ENCODE measurements at regions not wholly inside any gene's neighbourhood (a gene's known extent, or its start where the extent isn't known, plus 50 kb on each side); places are given as distances from the start of the nearest gene placed in this dataset.

GRCh38 chr4:115489279-115489678, 375.9 kb upstream of the NDST4 start:
- H2BK12ac ChIP-seq (ENCODE audit: low read length) = no peak overlapping the region

GRCh38 chr4:115485402-115485801, 372.0 kb upstream of the NDST4 start:
- Histone ChIP-seq H3K23ac (ENCODE audit: low read depth, low read length, poor library complexity) (no peak overlapping the region), H3K36me3 (replicated peaks in 1 of 2; ENCODE audit: control insufficient read depth in 2 of 2, insufficient read depth in 2 of 2, low read length in 2 of 2) (no peaks in the 10 kb centered on the region), H2AFZ (ENCODE audit: low read length) (no peak overlapping the region), H2BK120ac (ENCODE audit: low read depth, low read length) (no peak overlapping the region), H2BK15ac (ENCODE audit: low read length) (no peak overlapping the region), H3K79me1 (ENCODE audit: low read depth, low read length) (no peaks in the 10 kb centered on the region), H3K4ac (ENCODE audit: low read length) (no peak overlapping the region), H2BK12ac (ENCODE audit: low read length) (no peak overlapping the region), H4K8ac (ENCODE audit: low read depth, low read length) (no peak overlapping the region), H3K9ac (ENCODE audit: low read depth, low read length, poor library complexity) (no peak overlapping the region), H3K27ac (replicated peaks; ENCODE audit: low read length) (no peak overlapping the region), H2AK5ac (ENCODE audit: low read depth, low read length) (no peak overlapping the region), H3K4me1 (ENCODE audit: control insufficient read depth in 2 of 2, insufficient read depth in 1 of 2, low read depth in 1 of 2, low read length in 2 of 2) (no peaks in the 10 kb centered on the region), H3K27me3 (ENCODE audit: control insufficient read depth in 3 of 3, insufficient read depth in 3 of 3, low read depth in 1 of 3, low read length in 3 of 3) (no peaks in the 10 kb centered on the region), H4K91ac (ENCODE audit: low read depth, low read length, poor library complexity) (no peak overlapping the region), H3K14ac (ENCODE audit: low read length) (no peak overlapping the region), H3K4me3 (ENCODE audit: low read length in 2 of 2) (no peak overlapping the region), H3K4me2 (ENCODE audit: insufficient read depth, low read length, poor library complexity, severe bottlenecking) (no peak overlapping the region), H2BK5ac (ENCODE audit: low read length) (no peak overlapping the region), H3K18ac (ENCODE audit: low read length) (no peak overlapping the region), H3K9me3 (replicated peaks in 1 of 2; ENCODE audit: control insufficient read depth in 2 of 2, insufficient read depth in 1 of 2, low read depth in 1 of 2, low read length in 2 of 2) (no peaks in the 10 kb centered on the region)
- no CpG with 5 or more reads among the region's 2 CpGs for WGBS, 2 donors (ENCODE audit: extremely low coverage in 2 of 2, insufficient read length in 2 of 2, insufficient replicate concordance in 1 of 2)
- no peak for DNase-seq (ENCODE audit: low spot score)

More at GRCh38 chr4:115489279-115489678, 375.9 kb upstream of the NDST4 start:
- no peak overlapping the region for H3K27ac ChIP-seq (replicated peaks; ENCODE audit: low read length)
- no CpG with 5 or more reads among the region's 2 CpGs for WGBS, 2 donors (ENCODE audit: extremely low coverage in 2 of 2, insufficient read length in 2 of 2, insufficient replicate concordance in 1 of 2)
- H4K8ac ChIP-seq (ENCODE audit: low read depth, low read length) = no peak overlapping the region
- H2BK5ac ChIP-seq (ENCODE audit: low read length) = no peak overlapping the region
- no peak for DNase-seq (ENCODE audit: low spot score)
- no peak overlapping the region for H2BK120ac ChIP-seq (ENCODE audit: low read depth, low read length)
- H3K9me3 ChIP-seq (replicated peaks in 1 of 2; ENCODE audit: control insufficient read depth in 2 of 2, insufficient read depth in 1 of 2, low read depth in 1 of 2, low read length in 2 of 2) = no peaks in the 10 kb centered on the region
- H4K91ac ChIP-seq (ENCODE audit: low read depth, low read length, poor library complexity) = no peak overlapping the region
- H2BK15ac ChIP-seq (ENCODE audit: low read length) = no peak overlapping the region
- no peaks in the 10 kb centered on the region for H3K4me1 ChIP-seq (ENCODE audit: control insufficient read depth in 2 of 2, insufficient read depth in 1 of 2, low read depth in 1 of 2, low read length in 2 of 2)
- H2AFZ ChIP-seq (ENCODE audit: low read length) = no peak overlapping the region
- H3K79me1 ChIP-seq (ENCODE audit: low read depth, low read length) = no peaks in the 10 kb centered on the region
- H3K18ac ChIP-seq (ENCODE audit: low read length) = no peak overlapping the region
- H3K27me3 ChIP-seq (ENCODE audit: control insufficient read depth in 3 of 3, insufficient read depth in 3 of 3, low read depth in 1 of 3, low read length in 3 of 3) = no peaks in the 10 kb centered on the region
- H3K14ac ChIP-seq (ENCODE audit: low read length) = no peak overlapping the region
- H3K4ac ChIP-seq (ENCODE audit: low read length) = no peak overlapping the region
- H2AK5ac ChIP-seq (ENCODE audit: low read depth, low read length) = no peak overlapping the region
- H3K4me3 ChIP-seq (ENCODE audit: low read length in 2 of 2) = no peak overlapping the region
- no peaks in the 10 kb centered on the region for H3K36me3 ChIP-seq (replicated peaks in 1 of 2; ENCODE audit: control insufficient read depth in 2 of 2, insufficient read depth in 2 of 2, low read length in 2 of 2)
- H3K4me2 ChIP-seq (ENCODE audit: insufficient read depth, low read length, poor library complexity, severe bottlenecking) = no peak overlapping the region
- no peak overlapping the region for H3K23ac ChIP-seq (ENCODE audit: low read depth, low read length, poor library complexity)
- no peak overlapping the region for H3K9ac ChIP-seq (ENCODE audit: low read depth, low read length, poor library complexity)

- no peaks in the 10 kb centered on the region for H3K36me3 ChIP-seq (replicated peaks in 1 of 2; ENCODE audit: control insufficient read depth in 2 of 2, insufficient read depth in 2 of 2, low read length in 2 of 2)
- H3K4me3 ChIP-seq (ENCODE audit: low read length in 2 of 2) = no peak overlapping the region
- no peak overlapping the region for H4K8ac ChIP-seq (ENCODE audit: low read depth, low read length)
- H2AFZ ChIP-seq (ENCODE audit: low read length) = no peak overlapping the region
- no peak overlapping the region for H3K14ac ChIP-seq (ENCODE audit: low read length)
- no peak overlapping the region for H4K91ac ChIP-seq (ENCODE audit: low read depth, low read length, poor library complexity)
- no peaks in the 10 kb centered on the region for H3K27me3 ChIP-seq (ENCODE audit: control insufficient read depth in 3 of 3, insufficient read depth in 3 of 3, low read depth in 1 of 3, low read length in 3 of 3)
- H3K79me1 ChIP-seq (ENCODE audit: low read depth, low read length) = no peaks in the 10 kb centered on the region
- H3K4ac ChIP-seq (ENCODE audit: low read length) = no peak overlapping the region
- H3K23ac ChIP-seq (ENCODE audit: low read depth, low read length, poor library complexity) = no peak overlapping the region
- H3K4me2 ChIP-seq (ENCODE audit: insufficient read depth, low read length, poor library complexity, severe bottlenecking) = no peak overlapping the region
- H2AK5ac ChIP-seq (ENCODE audit: low read depth, low read length) = no peak overlapping the region
- H2BK15ac ChIP-seq (ENCODE audit: low read length) = no peak overlapping the region
- H3K4me1 ChIP-seq (ENCODE audit: control insufficient read depth in 2 of 2, insufficient read depth in 1 of 2, low read depth in 1 of 2, low read length in 2 of 2) = no peaks in the 10 kb centered on the region
- H2BK5ac ChIP-seq (ENCODE audit: low read length) = no peak overlapping the region
- H3K27ac ChIP-seq (replicated peaks; ENCODE audit: low read length) = no peak overlapping the region
- no peak overlapping the region for H2BK12ac ChIP-seq (ENCODE audit: low read length)
- H3K18ac ChIP-seq (ENCODE audit: low read length) = no peak overlapping the region
- H3K9me3 ChIP-seq (replicated peaks in 1 of 2; ENCODE audit: control insufficient read depth in 2 of 2, insufficient read depth in 1 of 2, low read depth in 1 of 2, low read length in 2 of 2) = no peaks in the 10 kb centered on the region
- no peak overlapping the region for H2BK120ac ChIP-seq (ENCODE audit: low read depth, low read length)
- no peak for DNase-seq (ENCODE audit: low spot score)
- H3K9ac ChIP-seq (ENCODE audit: low read depth, low read length, poor library complexity) = no peak overlapping the region
- no CpG with 5 or more reads among the region's 4 CpGs for WGBS, 2 donors (ENCODE audit: extremely low coverage in 2 of 2, insufficient read length in 2 of 2, insufficient replicate concordance in 1 of 2)
These were observed 371.1 kb upstream of the NDST4 start for GRCh38 chr4:115484479-115484878.

- no peak overlapping the region for H3K18ac ChIP-seq (ENCODE audit: low read length)
- H3K4ac ChIP-seq (ENCODE audit: low read length) = no peak overlapping the region
- H2BK120ac ChIP-seq (ENCODE audit: low read depth, low read length) = no peak overlapping the region
- H3K23ac ChIP-seq (ENCODE audit: low read depth, low read length, poor library complexity) = no peak overlapping the region
- no peaks in the 10 kb centered on the region for H3K79me1 ChIP-seq (ENCODE audit: low read depth, low read length)
- H4K8ac ChIP-seq (ENCODE audit: low read depth, low read length) = no peak overlapping the region
- no peak overlapping the region for H2AK5ac ChIP-seq (ENCODE audit: low read depth, low read length)
- H3K14ac ChIP-seq (ENCODE audit: low read length) = no peak overlapping the region
- no peaks in the 10 kb centered on the region for H3K9me3 ChIP-seq (replicated peaks in 1 of 2; ENCODE audit: control insufficient read depth in 2 of 2, insufficient read depth in 1 of 2, low read depth in 1 of 2, low read length in 2 of 2)
- no peaks in the 10 kb centered on the region for H3K27me3 ChIP-seq (ENCODE audit: control insufficient read depth in 3 of 3, insufficient read depth in 3 of 3, low read depth in 1 of 3, low read length in 3 of 3)
- H2AFZ ChIP-seq (ENCODE audit: low read length) = no peak overlapping the region
- DNase-seq (ENCODE audit: low spot score) = no peak
- WGBS, 2 donors (ENCODE audit: extremely low coverage in 2 of 2, insufficient read length in 2 of 2, insufficient replicate concordance in 1 of 2) = no CpG with 5 or more reads among the region's 1 CpG
- H2BK5ac ChIP-seq (ENCODE audit: low read length) = no peak overlapping the region
- H3K36me3 ChIP-seq (replicated peaks in 1 of 2; ENCODE audit: control insufficient read depth in 2 of 2, insufficient read depth in 2 of 2, low read length in 2 of 2) = no peaks in the 10 kb centered on the region
- no peak overlapping the region for H3K4me3 ChIP-seq (ENCODE audit: low read length in 2 of 2)
- no peak overlapping the region for H2BK15ac ChIP-seq (ENCODE audit: low read length)
- H2BK12ac ChIP-seq (ENCODE audit: low read length) = no peak overlapping the region
- no peak overlapping the region for H3K9ac ChIP-seq (ENCODE audit: low read depth, low read length, poor library complexity)
- no peaks in the 10 kb centered on the region for H3K4me1 ChIP-seq (ENCODE audit: control insufficient read depth in 2 of 2, insufficient read depth in 1 of 2, low read depth in 1 of 2, low read length in 2 of 2)
- H3K27ac ChIP-seq (replicated peaks; ENCODE audit: low read length) = no peak overlapping the region
- H4K91ac ChIP-seq (ENCODE audit: low read depth, low read length, poor library complexity) = no peak overlapping the region
- H3K4me2 ChIP-seq (ENCODE audit: insufficient read depth, low read length, poor library complexity, severe bottlenecking) = no peak overlapping the region
These were observed 357.3 kb upstream of the NDST4 start for GRCh38 chr4:115470763-115471162.

Data from neuronal stem cell (in vitro differentiated cells).